CD4-positive, alpha-beta T cell (primary cell): ENCODE measurements at regions not wholly inside any gene's neighbourhood (a gene's known extent, or its start where the extent isn't known, plus 50 kb on each side); places are given as distances from the start of the nearest gene placed in this dataset.

Experiments used
- ATAC-seq: fragments of 200-7000 bp; cut with Tn5 transposase; one replicate; pipeline ENCODE4 v1.10.0; 2022; ENCODE audit warnings: mild to moderate bottlenecking; ENCODE audit not compliant: poor library complexity
- CTCF ChIA-PET: fragments of 350-600 bp; sonication (Branson Sonifier 250); formaldehyde crosslinking; loops from one replicate; lab custom pipeline; 2021; ENCODE audit warnings: antibody characterized with exemption, inconsistent platforms; lab: Charles Lee
- POLR2A ChIA-PET: fragments of 350-600 bp; sonication (Branson Sonifier 250); formaldehyde crosslinking; loops from one replicate; lab custom pipeline; 2021; ENCODE audit warnings: antibody characterized with exemption, inconsistent platforms; lab: Charles Lee
- DNase-seq, 14 experiments: peaks; one replicate each; pipeline ENCODE4 v3.0.0-alpha.2; 2013 to 2020; ENCODE audit warnings: mixed read lengths in 2 of 14
- H3K27ac ChIP-seq, 2 donors: one replicate each; pipeline versions ENCODE4 v1.5.1 to v1.7.0; 2013; ENCODE audit warnings: low read length in 2 of 2, low read depth in 1 of 2, mild to moderate bottlenecking in 1 of 2
- H3K27me3 ChIP-seq, 2 experiments: 1 replicate in 1 of 2; 2 replicates in 1 of 2; pipeline versions ENCODE4 v1.6.1 to v1.7.0; 2013; ENCODE audit warnings: low read length in 2 of 2, control low read depth in 1 of 2, mild to moderate bottlenecking in 1 of 2, moderate library complexity in 1 of 2; ENCODE audit not compliant: insufficient read depth in 2 of 2, control insufficient read depth in 1 of 2
- H3K36me3 ChIP-seq: one replicate; pipeline ENCODE4 v1.6.1; 2013; ENCODE audit warnings: low read length, control low read depth; ENCODE audit not compliant: insufficient read depth
- H3K4me1 ChIP-seq: one replicate; pipeline ENCODE4 v1.6.1; 2013; ENCODE audit warnings: low read length, control low read depth; ENCODE audit not compliant: insufficient read depth
- H3K4me3 ChIP-seq: one replicate; pipeline ENCODE4 v1.5.1; 2013; ENCODE audit warnings: mild to moderate bottlenecking, low read length, moderate library complexity
- H3K9me3 ChIP-seq, 2 experiments: 1 replicate in 1 of 2; 2 replicates in 1 of 2; pipeline versions ENCODE4 v1.6.1 to v1.7.0; 2013; ENCODE audit warnings: low read length in 2 of 2, mild to moderate bottlenecking in 2 of 2, control low read depth in 1 of 2, moderate library complexity in 1 of 2; ENCODE audit not compliant: control insufficient read depth in 1 of 2, insufficient read depth in 1 of 2
- H3K27ac Mint-ChIP-seq: one replicate; pipeline ENCODE4 v1.8.0; 2020; ENCODE audit warnings: mixed read lengths
- H3K27me3 Mint-ChIP-seq: one replicate; pipeline ENCODE4 v1.8.0; 2021; ENCODE audit warnings: mixed read lengths
- H3K36me3 Mint-ChIP-seq: one replicate; pipeline ENCODE4 v1.8.0; 2021; ENCODE audit warnings: low read depth, mixed read lengths
- H3K4me1 Mint-ChIP-seq: one replicate; pipeline ENCODE4 v1.8.0; 2021; ENCODE audit warnings: low read depth, mixed read lengths
- H3K4me3 Mint-ChIP-seq: one replicate; pipeline ENCODE4 v1.8.0; 2020; ENCODE audit warnings: mild to moderate bottlenecking, mixed read lengths
- H3K9me3 Mint-ChIP-seq: one replicate; pipeline ENCODE4 v1.8.0; 2020; ENCODE audit warnings: mixed read lengths
- CTCF ChIP-seq: fragments of 200-600 bp; IDR thresholded peaks from one replicate; pipeline ENCODE4 v1.8.0; 2022; ENCODE audit warnings: antibody characterized with exemption, mild to moderate bottlenecking
- intact Hi-C, 2 experiments: fragments of 100-400 bp; cut with DNase I in 1 of 2; cut with micrococcal nuclease in 1 of 2; formaldehyde crosslinking; loops; one replicate each; pipeline versions ENCODE4 v1.15.1 to v1.9.0; 2023 to 2025; cut with DNase I, micrococcal nuclease

DNA sequence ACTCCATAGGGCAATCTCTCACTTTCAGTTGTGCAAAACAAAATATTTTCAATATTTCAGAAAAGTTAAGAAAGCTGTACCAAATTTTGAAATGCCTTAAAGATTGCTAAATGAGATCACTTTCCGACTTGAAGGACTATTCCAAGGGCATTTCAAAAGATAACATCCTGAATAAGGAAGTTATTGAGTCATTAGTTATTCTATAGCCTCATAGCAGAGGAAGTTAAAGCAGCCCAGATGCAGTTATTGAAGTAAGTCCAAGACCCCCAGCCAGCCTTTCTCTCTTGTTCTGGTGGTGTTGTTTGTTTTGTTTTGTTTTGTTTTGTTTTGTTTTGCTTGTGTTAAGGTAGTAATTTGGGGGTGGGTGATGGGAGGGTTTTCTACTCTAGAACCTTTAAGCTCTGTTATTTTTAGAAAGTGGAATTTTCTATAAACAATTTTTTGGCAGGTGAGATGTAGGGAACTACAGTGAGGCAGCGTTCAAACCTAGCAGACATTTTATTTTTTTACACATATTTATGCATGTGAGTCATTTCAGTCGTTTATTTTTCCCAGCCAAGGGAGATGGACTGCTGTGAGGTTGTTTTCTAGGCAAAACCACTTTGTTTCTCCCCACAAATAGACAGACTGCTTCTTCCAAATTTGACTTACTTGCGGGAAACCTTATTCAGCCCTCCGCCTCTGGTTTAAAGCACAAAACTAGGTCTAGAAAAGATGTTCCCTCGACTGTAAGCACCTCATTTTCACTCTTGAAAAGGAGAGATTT is 216.3 kb upstream of the ARPP21 start:
- TF ChIP-seq CTCF: no peak
- no peaks in the 10 kb centered on the region for H3K4me1 Mint-ChIP-seq
- no peak overlapping the region for H3K27ac Mint-ChIP-seq
- no peaks in the 10 kb centered on the region for H3K36me3 Mint-ChIP-seq
- DNase-seq (no peak), ATAC-seq (no peak)
- H3K27me3 ChIP-seq: no peaks in the 10 kb centered on the region
- H3K9me3 ChIP-seq: no peaks in the 10 kb centered on the region
- no peaks in the 10 kb centered on the region for H3K9me3 Mint-ChIP-seq
- H3K4me3 Mint-ChIP-seq: no peak overlapping the region
- ChIA-PET CTCF (no interaction called here), POLR2A (no interaction called here)
- no peak overlapping the region for H3K27ac ChIP-seq
- intact Hi-C loops: no loop called here
- H3K27me3 Mint-ChIP-seq: no peaks in the 10 kb centered on the region
- H3K4me1 ChIP-seq: no peaks in the 10 kb centered on the region
- H3K36me3 ChIP-seq: no peaks in the 10 kb centered on the region
- no peak overlapping the region for H3K4me3 ChIP-seq

DNA sequence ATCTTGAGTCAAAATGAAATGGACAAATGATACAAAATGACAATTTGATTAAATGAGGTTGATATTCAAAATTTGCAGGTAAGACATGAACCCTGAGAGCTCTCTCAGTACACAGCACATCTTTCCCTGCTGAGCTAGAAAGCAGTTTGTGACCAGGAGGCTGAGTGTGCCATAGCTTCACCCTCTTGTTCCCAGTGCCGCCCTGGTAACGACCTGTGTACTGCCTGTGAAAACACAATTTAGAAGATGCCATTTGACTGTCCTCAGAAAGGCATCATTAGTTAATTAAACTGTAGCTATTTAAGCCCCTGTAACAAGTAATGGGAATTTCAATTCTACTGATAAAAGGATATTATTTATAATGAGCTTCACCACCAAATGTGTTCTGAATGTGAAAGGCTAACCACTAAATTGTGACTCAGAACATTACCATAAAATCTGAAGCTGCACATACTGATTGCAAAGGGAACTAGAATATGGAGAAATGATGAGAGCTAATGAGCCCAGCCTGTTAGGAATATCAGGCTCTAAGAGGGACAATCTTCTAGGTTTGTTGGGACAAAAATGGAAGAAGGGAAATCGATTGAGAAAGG is 212.9 kb upstream of the ARPP21 start:
- no peak for DNase-seq
- ChIA-PET POLR2A (no interaction called here), CTCF (interaction anchor here (0.7 kb wide), 1 partner anchor 949 kb away, joined by 3 read pairs; no protein-coding TSS in a partner anchor)
- intact Hi-C loops: no loop called here
- Histone ChIP-seq H3K27ac (no peak overlapping the region), H3K36me3 (no peaks in the 10 kb centered on the region), H3K4me1 (no peaks in the 10 kb centered on the region), H3K9me3 (no peaks in the 10 kb centered on the region), H3K4me3 (no peak overlapping the region), H3K27me3 (no peaks in the 10 kb centered on the region)
- no peaks in the 10 kb centered on the region for H3K27me3 Mint-ChIP-seq
- no peaks in the 10 kb centered on the region for H3K36me3 Mint-ChIP-seq
- H3K4me3 Mint-ChIP-seq: no peak overlapping the region
- TF ChIP-seq CTCF: no peak
- no peak for ATAC-seq
- H3K27ac Mint-ChIP-seq: no peak overlapping the region
- no peaks in the 10 kb centered on the region for H3K4me1 Mint-ChIP-seq
- H3K9me3 Mint-ChIP-seq: no peaks in the 10 kb centered on the region

- H3K36me3 Mint-ChIP-seq: no peaks in the 10 kb centered on the region
- H3K9me3 Mint-ChIP-seq: peaks cover 4% of the 10 kb centered on the region
- no peak for ATAC-seq
- TF ChIP-seq CTCF: no peak
- ChIA-PET CTCF (no interaction called here), POLR2A (no interaction called here)
- H3K27ac ChIP-seq: no peak overlapping the region
- H3K4me1 ChIP-seq: no peaks in the 10 kb centered on the region
- no peaks in the 10 kb centered on the region for H3K36me3 ChIP-seq
- no peak overlapping the region for H3K4me3 Mint-ChIP-seq
- H3K4me3 ChIP-seq: no peak overlapping the region
- intact Hi-C loops: no loop called here
- no peak for DNase-seq
- no peaks in the 10 kb centered on the region for H3K27me3 Mint-ChIP-seq
- H3K9me3 ChIP-seq: no peaks in the 10 kb centered on the region
- H3K27ac Mint-ChIP-seq: no peak overlapping the region
- H3K27me3 ChIP-seq: no peaks in the 10 kb centered on the region
- no peaks in the 10 kb centered on the region for H3K4me1 Mint-ChIP-seq
Measured at GRCh38 chr3:35437381-35437780, 201.9 kb upstream of the ARPP21 start.
